Myocyte (in vitro differentiated cells): ENCODE measurements at regions not wholly inside any gene's neighbourhood (a gene's known extent, or its start where the extent isn't known, plus 50 kb on each side); places are given as distances from the start of the nearest gene placed in this dataset.
"Not testable (repeated sequence)": the region's sequence is repeated elsewhere in the genome, so short reads cannot be mapped to it uniquely, and the experiment has no call there.

Source experiments
- DNase-seq: peaks from one replicate; pipeline ENCODE4 v3.0.0-alpha.2; 2012; ENCODE audit warnings: low read depth

GRCh38 chr5:56763711-56764466 lies 51.5 kb upstream of the MAP3K1 start:
- DNase-seq = peak; percentile 75

GRCh38 chr5:56763182-56763581 lies 52.2 kb upstream of the MAP3K1 start:
- DNase-seq = no peak

- DNase-seq = no peak
These were observed 54.0 kb upstream of the MAP3K1 start for GRCh38 chr5:56761151-56761885.

DNA sequence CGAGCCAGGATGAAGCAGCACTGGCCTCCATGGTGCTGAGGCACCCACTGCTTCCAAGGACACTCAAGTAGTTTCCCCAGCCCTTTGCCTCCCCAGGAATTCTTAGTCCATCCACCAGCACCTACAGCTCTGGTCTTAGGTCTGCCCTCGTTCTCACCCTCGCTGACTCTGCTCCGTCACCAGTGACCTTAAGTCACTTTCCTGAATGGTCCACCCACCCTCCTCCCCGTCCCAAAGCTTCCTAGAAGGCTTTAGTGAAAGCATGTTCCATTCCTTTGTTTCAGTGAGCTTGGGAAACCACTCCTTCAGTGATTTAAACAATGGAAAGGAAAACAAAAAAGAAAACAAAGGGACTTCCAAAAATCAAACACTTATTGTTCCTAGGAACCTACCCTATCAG lies 54.6 kb upstream of the MAP3K1 start:
- DNase-seq = no peak

- no peak for DNase-seq
These were observed 55.7 kb upstream of the MAP3K1 start for GRCh38 chr5:56759521-56760216.

- DNase-seq = peak; percentile 57
These were observed 58.3 kb upstream of the MAP3K1 start for GRCh38 chr5:56757077-56757476.

- DNase-seq = no peak
These were observed 60.3 kb upstream of the MAP3K1 start for GRCh38 chr5:56755036-56755555.

GRCh38 chr5:56753588-56753987 lies 61.8 kb upstream of the MAP3K1 start:
- DNase-seq = not testable (repeated sequence)

- no peak for DNase-seq
These were observed 63.6 kb upstream of the MAP3K1 start for GRCh38 chr5:56751572-56752313.

- no peak for DNase-seq
These were observed 65.5 kb upstream of the MAP3K1 start for GRCh38 chr5:56749842-56750241.

- DNase-seq = no peak
These were observed 68.6 kb upstream of the MAP3K1 start for GRCh38 chr5:56746553-56747339.

- no peak for DNase-seq
These were observed 69.5 kb upstream of the MAP3K1 start for GRCh38 chr5:56745864-56746263.

DNA sequence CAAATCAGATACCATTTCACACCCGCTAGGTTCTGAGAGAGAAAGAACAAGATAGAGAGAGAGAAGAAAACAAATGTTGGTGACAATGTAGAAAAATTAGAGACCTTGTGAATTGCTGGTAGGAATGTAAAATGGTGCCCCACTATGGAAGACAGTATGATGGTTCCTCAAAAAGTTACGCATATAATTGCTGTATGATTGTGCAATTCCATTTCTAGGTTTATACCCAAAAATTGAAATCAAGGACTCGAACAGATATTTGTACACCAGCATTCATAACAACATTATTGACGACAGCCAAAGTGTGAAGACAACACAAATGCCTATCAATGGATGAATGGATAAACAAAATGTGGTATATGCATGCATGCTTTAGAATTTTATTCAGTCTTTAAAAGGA lies 74.5 kb upstream of the MAP3K1 start:
- no peak for DNase-seq

DNA sequence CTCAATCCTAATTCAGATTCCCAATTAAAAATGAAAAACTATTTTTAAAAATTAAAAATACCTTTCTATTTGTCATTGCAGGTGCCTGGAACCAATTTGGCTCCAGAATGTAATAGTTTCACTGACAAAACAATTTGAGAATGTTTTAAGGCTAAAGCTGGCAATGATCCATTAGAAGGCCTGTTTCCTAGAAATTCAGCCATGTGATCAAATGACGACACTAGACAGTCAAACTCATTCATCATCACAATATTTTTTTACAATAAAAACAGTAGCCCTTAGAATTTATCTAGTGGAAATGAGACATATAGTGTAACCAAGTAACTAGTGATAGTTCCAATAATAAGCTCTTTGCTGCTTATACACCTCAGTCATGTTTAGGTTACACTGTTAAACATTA lies 75.4 kb upstream of the MAP3K1 start:
- no peak for DNase-seq

DNA sequence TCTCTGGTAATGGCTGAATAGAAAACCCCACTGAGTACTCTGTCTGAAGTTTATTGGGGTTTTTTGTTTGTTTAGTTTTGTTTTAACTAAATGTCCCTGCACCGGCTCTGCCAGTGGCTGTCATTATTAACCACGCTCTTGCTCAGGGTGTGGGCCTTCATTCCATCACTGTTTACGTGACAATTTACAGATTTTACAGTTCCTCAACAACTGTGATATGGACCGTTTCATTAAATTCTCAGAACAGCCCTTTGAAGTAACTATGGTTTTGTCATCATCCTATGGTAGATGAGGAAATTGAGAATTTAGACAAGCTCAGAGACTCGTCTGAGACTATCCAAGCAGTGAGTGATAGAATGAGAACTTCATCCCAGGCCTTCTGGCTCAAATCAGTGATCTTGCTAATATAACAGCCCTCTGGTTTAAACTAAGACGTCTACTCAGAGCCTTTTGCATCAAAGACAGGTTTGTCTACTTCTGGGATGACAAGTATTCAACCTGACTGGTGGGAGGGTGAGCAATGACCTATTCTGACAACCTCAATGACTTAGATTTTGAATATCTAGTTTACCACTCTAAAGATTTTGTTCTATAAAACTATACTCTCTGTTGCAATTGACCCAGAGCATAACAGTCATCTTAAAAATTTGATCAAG lies 77.3 kb upstream of the MAP3K1 start:
- no peak for DNase-seq

DNA sequence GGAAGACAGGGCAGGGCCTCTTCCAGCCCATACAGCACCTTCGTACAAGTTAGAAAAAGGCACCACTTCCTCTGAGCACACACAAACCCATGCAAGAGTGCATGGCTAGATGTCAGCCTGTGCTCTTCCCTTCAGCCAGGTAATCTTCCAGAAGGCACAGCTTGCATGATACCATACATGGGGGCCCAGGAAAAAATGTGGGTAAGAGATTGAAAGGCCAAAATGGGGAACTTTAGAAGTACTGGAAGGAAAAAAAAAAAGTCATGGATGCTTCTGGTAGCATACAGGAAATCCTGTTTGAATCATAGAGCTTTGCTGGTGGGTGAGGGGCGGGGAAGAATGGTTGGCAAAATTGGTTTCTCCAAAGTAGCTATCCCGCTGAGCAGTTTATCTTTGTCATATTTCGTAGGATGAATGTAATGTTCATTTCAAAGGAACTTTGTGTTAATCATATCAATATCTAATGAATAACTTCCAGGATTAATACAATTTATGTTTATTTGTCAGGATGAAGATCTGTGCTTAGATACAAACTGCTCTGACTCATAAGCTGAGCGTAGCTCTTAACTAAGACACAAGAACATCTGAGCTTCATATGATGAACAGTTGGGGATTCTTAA lies 78.2 kb upstream of the MAP3K1 start:
- DNase-seq = no peak

- no peak for DNase-seq
These were observed 79.3 kb upstream of the MAP3K1 start for GRCh38 chr5:56735849-56736641.

GRCh38 chr5:56734091-56734694 lies 81.2 kb upstream of the MAP3K1 start:
- DNase-seq = peak; percentile 16
